Fibroblast of pulmonary artery (primary cell): ENCODE measurements at regions not wholly inside any gene's neighbourhood (a gene's known extent, or its start where the extent isn't known, plus 50 kb on each side); places are given as distances from the start of the nearest gene placed in this dataset.
"Not testable (repeated sequence)": the region's sequence is repeated elsewhere in the genome, so short reads cannot be mapped to it uniquely, and the experiment has no call there.

Experiments used
- DNase-seq: peaks from one replicate; pipeline ENCODE4 v3.0.0-alpha.2; 2010; ENCODE audit warnings: low read depth
- H3K4me3 ChIP-seq: replicated peaks from 2 replicates; pipeline ENCODE4 v1.5.1; 2011; ENCODE audit warnings: low read depth, mild to moderate bottlenecking, control low read depth, low read length, moderate library complexity
- CTCF ChIP-seq: IDR thresholded peaks from 2 replicates; pipeline ENCODE4 v1.5.1; 2011; ENCODE audit warnings: mild to moderate bottlenecking, control low read depth, low read length, inconsistent platforms; ENCODE audit errors: missing control alignments

GRCh38 chr4:116628598-116628997, 456.8 kb downstream of the TRAM1L1 start:
- TF ChIP-seq CTCF, result no peak
- no peak for DNase-seq
- H3K4me3 ChIP-seq, result no peak overlapping the region

- TF ChIP-seq CTCF, result no peak
- no peak for DNase-seq
These were observed 457.8 kb downstream of the TRAM1L1 start for GRCh38 chr4:116627545-116627944.

GRCh38 chr4:116619508-116619907, 465.9 kb downstream of the TRAM1L1 start:
- DNase-seq, H3K4me3 ChIP-seq: not testable (repeated sequence)

More at GRCh38 chr4:116627545-116627944, 457.8 kb downstream of the TRAM1L1 start:
- no peak overlapping the region for H3K4me3 ChIP-seq

- TF ChIP-seq CTCF, result no peak
- DNase-seq, result no peak
- no peak overlapping the region for H3K4me3 ChIP-seq
These were observed 466.7 kb downstream of the TRAM1L1 start for GRCh38 chr4:116618638-116619037.

- no peak for TF ChIP-seq CTCF
- no peak for DNase-seq
- no peak overlapping the region for H3K4me3 ChIP-seq
These were observed 482.3 kb downstream of the TRAM1L1 start for GRCh38 chr4:116603096-116603495.

- DNase-seq, result no peak
- TF ChIP-seq CTCF, result no peak
These were observed 485.5 kb downstream of the TRAM1L1 start for GRCh38 chr4:116599859-116600258.

GRCh38 chr4:116598980-116599789, 486.2 kb downstream of the TRAM1L1 start:
- TF ChIP-seq CTCF, result no peak
- no peak for DNase-seq
- H3K4me3 ChIP-seq, result no peak overlapping the region

More at GRCh38 chr4:116599859-116600258, 485.5 kb downstream of the TRAM1L1 start:
- H3K4me3 ChIP-seq, result no peak overlapping the region
